NB4 (cell line): ENCODE measurements at regions not wholly inside any gene's neighbourhood (a gene's known extent, or its start where the extent isn't known, plus 50 kb on each side); places are given as distances from the start of the nearest gene placed in this dataset.

Experiments used
- MAX ChIP-seq: IDR thresholded peaks from 2 replicates; pipeline ENCODE4 v1.6.1; 2011; ENCODE audit warnings: low read depth, low read length
- MYC ChIP-seq: IDR thresholded peaks from 2 replicates; pipeline ENCODE4 v1.6.1; 2011; ENCODE audit warnings: low read depth, low read length
- POLR2A ChIP-seq: IDR thresholded peaks from 2 replicates; pipeline ENCODE4 v1.6.1; 2011; ENCODE audit warnings: mild to moderate bottlenecking; ENCODE audit not compliant: insufficient read length; ENCODE audit errors: extremely low read depth
- TF ChIP-seq, protein P1 (sequence below): IDR thresholded peaks from one replicate; pipeline ENCODE4 v1.5.1; 2012; ENCODE audit warnings: low read depth, low read length

GRCh38 chr20:23178806-23179205 lies 92.7 kb upstream of the CD93 start:
- TF ChIP-seq, protein P1, sequence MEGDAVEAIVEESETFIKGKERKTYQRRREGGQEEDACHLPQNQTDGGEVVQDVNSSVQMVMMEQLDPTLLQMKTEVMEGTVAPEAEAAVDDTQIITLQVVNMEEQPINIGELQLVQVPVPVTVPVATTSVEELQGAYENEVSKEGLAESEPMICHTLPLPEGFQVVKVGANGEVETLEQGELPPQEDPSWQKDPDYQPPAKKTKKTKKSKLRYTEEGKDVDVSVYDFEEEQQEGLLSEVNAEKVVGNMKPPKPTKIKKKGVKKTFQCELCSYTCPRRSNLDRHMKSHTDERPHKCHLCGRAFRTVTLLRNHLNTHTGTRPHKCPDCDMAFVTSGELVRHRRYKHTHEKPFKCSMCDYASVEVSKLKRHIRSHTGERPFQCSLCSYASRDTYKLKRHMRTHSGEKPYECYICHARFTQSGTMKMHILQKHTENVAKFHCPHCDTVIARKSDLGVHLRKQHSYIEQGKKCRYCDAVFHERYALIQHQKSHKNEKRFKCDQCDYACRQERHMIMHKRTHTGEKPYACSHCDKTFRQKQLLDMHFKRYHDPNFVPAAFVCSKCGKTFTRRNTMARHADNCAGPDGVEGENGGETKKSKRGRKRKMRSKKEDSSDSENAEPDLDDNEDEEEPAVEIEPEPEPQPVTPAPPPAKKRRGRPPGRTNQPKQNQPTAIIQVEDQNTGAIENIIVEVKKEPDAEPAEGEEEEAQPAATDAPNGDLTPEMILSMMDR: peak; percentile 32
- no peak for TF ChIP-seq POLR2A
- peak; percentile 34; the same call in 1 of the 2 replicates for TF ChIP-seq MAX
- TF ChIP-seq MYC: no peak
